ENCODE measurements at regions not wholly inside any gene's neighbourhood (a gene's known extent, or its start where the extent isn't known, plus 50 kb on each side); places are given as distances from the start of the nearest gene placed in this dataset.

- no peak for TF ChIP-seq CTCF (IDR thresholded peaks at IDR 0.05; ENCODE audit: low read depth, low read length, missing input control)
- TF ChIP-seq REST (IDR thresholded peaks at IDR 0.05) = no peak
- no peak for TF ChIP-seq GABPA (IDR thresholded peaks at IDR 0.05 in 1 of 2, conservative IDR thresholded peaks at IDR 0.05 in 1 of 2)
Measured at GRCh38 chr7:12091231-12091630, 119.9 kb upstream of the TMEM106B start.

Data from liver (tissue), 3 donors.